T-cell (primary cell): ENCODE measurements at regions not wholly inside any gene's neighbourhood (a gene's known extent, or its start where the extent isn't known, plus 50 kb on each side); places are given as distances from the start of the nearest gene placed in this dataset.

Experiments used
- ATAC-seq, 4 experiments: fragments of 200-7000 bp in 3 of 4; fragments of 150-1000 bp in 1 of 4; cut with Tn5 transposase; replicated peaks in 1 of 4; 1 replicate in 3 of 4; 2 replicates in 1 of 4; pipeline ENCODE4 v1.10.0; 2021; ENCODE audit warnings: moderate library complexity in 3 of 4, mild to moderate bottlenecking in 2 of 4, moderate number of reproducible peaks in 1 of 4
- CTCF ChIA-PET, 2 donors: fragments of 300-600 bp; sonication (Branson Sonifier 250); formaldehyde crosslinking; loops; one replicate each; lab custom pipeline; 2022; ENCODE audit warnings: antibody characterized with exemption in 2 of 2; lab: Charles Lee
- POLR2A ChIA-PET, 2 donors: fragments of 300-600 bp; sonication (Branson Sonifier 250); formaldehyde crosslinking; loops; one replicate each; lab custom pipeline; 2022; ENCODE audit warnings: antibody characterized with exemption in 2 of 2; lab: Charles Lee
- DNase-seq, 35 experiments: peaks; one replicate each; pipeline versions ENCODE4 v3.0.0 to v3.0.0-alpha.2; 2013 to 2023
- H3K27ac ChIP-seq: one replicate; pipeline ENCODE4 v1.5.1; 2013; ENCODE audit warnings: low read length
- H3K27me3 ChIP-seq, 2 experiments: replicated peaks in 1 of 2; 1 replicate in 1 of 2; 2 replicates in 1 of 2; pipeline versions ENCODE4 v1.6.1 to v1.7.0; 2013; ENCODE audit warnings: low read length in 1 of 2, mixed read lengths in 1 of 2; ENCODE audit not compliant: control insufficient read depth in 2 of 2, insufficient read depth in 2 of 2; ENCODE audit errors: extremely low read depth in 1 of 2
- H3K36me3 ChIP-seq, 2 donors: 1 replicate in 1 of 2; 2 replicates in 1 of 2; pipeline versions ENCODE4 v1.6.1 to v1.7.0; 2013; ENCODE audit warnings: low read length in 1 of 2; ENCODE audit not compliant: control insufficient read depth in 2 of 2, insufficient read depth in 1 of 2; ENCODE audit errors: extremely low read depth in 1 of 2
- H3K4me1 ChIP-seq, 2 experiments: 1 replicate in 1 of 2; 2 replicates in 1 of 2; pipeline versions ENCODE4 v1.6.1 to v1.7.0; 2013; ENCODE audit warnings: low read length in 2 of 2, mixed read lengths in 1 of 2; ENCODE audit not compliant: insufficient read depth in 2 of 2, control insufficient read depth in 1 of 2; ENCODE audit errors: extremely low read depth in 1 of 2
- H3K4me3 ChIP-seq, 2 donors: 1 replicate in 1 of 2; 2 replicates in 1 of 2; pipeline versions ENCODE4 v1.5.1 to v1.7.0; 2013; ENCODE audit warnings: mild to moderate bottlenecking in 2 of 2, low read length in 1 of 2, moderate library complexity in 1 of 2; ENCODE audit not compliant: control insufficient read depth in 1 of 2; ENCODE audit errors: extremely low read depth in 1 of 2
- H3K9me3 ChIP-seq: 2 replicates; pipeline ENCODE4 v1.7.0; 2013
- H3K27ac Mint-ChIP-seq, 2 donors: one replicate each; pipeline ENCODE4 v1.8.0; 2020 to 2021; ENCODE audit warnings: mild to moderate bottlenecking in 2 of 2, mixed read lengths in 2 of 2
- H3K27me3 Mint-ChIP-seq, 2 donors: one replicate each; pipeline ENCODE4 v1.8.0; 2021 to 2022; ENCODE audit warnings: mixed read lengths in 2 of 2
- H3K36me3 Mint-ChIP-seq: one replicate; pipeline ENCODE4 v1.8.0; 2021; ENCODE audit warnings: mixed read lengths
- H3K4me1 Mint-ChIP-seq, 3 donors: one replicate each; pipeline ENCODE4 v1.8.0; 2020 to 2022; ENCODE audit warnings: mixed read lengths in 3 of 3, mild to moderate bottlenecking in 1 of 3
- H3K4me3 Mint-ChIP-seq, 3 donors: one replicate each; pipeline ENCODE4 v1.8.0; 2020 to 2022; ENCODE audit warnings: mild to moderate bottlenecking in 3 of 3, mixed read lengths in 3 of 3, moderate library complexity in 3 of 3
- H3K9me3 Mint-ChIP-seq, 3 donors: one replicate each; pipeline ENCODE4 v1.8.0; 2020 to 2022; ENCODE audit warnings: mixed read lengths in 3 of 3
- WGBS: methylation state at CpG from one replicate; pipeline ENCODE4 v1.1.5; 2013; ENCODE audit warnings: missing lambda C conversion rate; ENCODE audit not compliant: insufficient coverage; 5-methylcytosine and 5-hydroxymethylcytosine counted together

DNA sequence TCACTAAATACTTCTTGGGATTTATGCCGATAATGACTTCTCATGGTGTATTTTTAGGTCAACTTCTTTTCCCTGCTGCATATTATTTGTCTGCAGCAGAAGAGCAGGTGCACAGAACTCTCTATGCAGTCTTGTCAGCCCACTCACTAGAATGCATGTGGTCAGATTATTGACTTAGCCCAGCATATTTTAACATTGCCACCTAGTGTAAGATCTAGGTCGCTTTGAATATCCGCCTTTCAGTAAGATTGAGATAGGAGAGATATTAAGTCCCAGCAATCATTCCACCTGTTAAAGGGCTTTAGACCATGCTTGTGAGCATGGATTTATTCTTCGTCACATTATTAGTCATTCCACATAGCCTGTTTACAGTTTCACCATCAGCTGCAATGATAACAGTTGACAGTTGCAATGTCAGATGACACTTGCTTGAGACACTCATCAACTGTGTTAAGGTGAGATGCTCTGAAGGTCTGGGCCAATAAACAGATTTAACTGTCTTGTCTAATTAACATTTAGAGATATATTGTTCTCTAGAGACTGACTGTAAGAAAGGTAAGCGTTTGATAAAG lies 491.7 kb downstream of the ARL4A start:
- no peaks in the 10 kb centered on the region for H3K4me1 ChIP-seq
- H3K4me3 ChIP-seq, result no peak overlapping the region
- H3K27ac Mint-ChIP-seq, result no peak overlapping the region
- no peak for DNase-seq
- ChIA-PET POLR2A (no interaction called here), CTCF (no interaction called here)
- no peak overlapping the region for H3K4me3 Mint-ChIP-seq
- no peaks in the 10 kb centered on the region for H3K4me1 Mint-ChIP-seq
- H3K27me3 Mint-ChIP-seq, result peaks cover 0 to 2% of the 10 kb centered on the region in 2 donors
- no peak overlapping the region for H3K27ac ChIP-seq
- H3K9me3 ChIP-seq, result no peaks in the 10 kb centered on the region
- H3K9me3 Mint-ChIP-seq, result no peaks in the 10 kb centered on the region
- 100% methylated on average over 1 of the region's 5 CpGs for WGBS
- H3K27me3 ChIP-seq, result peaks cover 0 to 3% of the 10 kb centered on the region in 2 experiments
- no peaks in the 10 kb centered on the region for H3K36me3 Mint-ChIP-seq
- H3K36me3 ChIP-seq, result no peaks in the 10 kb centered on the region
- ATAC-seq, result no peak

DNA sequence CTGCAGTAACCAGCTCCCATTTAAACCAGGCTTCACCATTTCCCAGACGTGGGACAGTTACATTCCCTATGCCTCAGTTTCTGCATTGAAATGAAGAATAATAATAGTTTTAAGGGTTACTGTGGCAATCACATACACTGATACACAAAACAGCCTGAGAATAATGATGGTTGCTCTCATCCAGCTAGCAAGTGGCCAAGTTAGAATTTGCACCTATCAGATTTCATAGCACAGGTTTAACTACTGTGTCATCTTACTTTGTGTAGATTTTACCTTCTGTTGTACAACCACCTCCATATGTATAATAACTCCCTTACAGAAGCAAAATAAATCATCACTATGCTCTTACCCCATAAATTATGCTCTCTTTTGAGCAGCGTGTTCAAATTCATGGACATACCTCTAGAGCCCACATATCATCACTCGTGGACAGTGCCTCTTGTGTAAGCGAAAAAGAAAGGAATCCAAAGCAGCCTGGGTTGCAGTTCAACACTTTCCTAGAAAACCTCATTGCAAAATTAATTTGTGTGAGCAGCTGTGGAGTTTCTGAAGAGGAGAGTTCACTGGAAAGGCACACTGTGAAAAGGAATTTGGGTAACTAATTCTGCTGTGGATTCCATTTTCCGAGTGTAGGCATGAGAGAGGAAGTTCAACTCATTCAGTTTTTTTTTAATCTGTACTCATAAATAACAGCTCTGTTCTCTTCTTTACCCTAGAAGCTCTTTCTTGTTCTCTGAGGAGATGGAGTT lies 492.5 kb downstream of the ARL4A start:
- no peak for ATAC-seq
- no peak overlapping the region for H3K4me3 Mint-ChIP-seq
- no peak overlapping the region for H3K27ac Mint-ChIP-seq
- H3K9me3 Mint-ChIP-seq, result no peaks in the 10 kb centered on the region
- H3K36me3 ChIP-seq, result no peaks in the 10 kb centered on the region
- peaks cover under 1 to 4% of the 10 kb centered on the region in 2 donors for H3K27me3 Mint-ChIP-seq
- no CpG with 5 or more reads among the region's 5 CpGs for WGBS
- DNase-seq, result no peak
- H3K9me3 ChIP-seq, result no peaks in the 10 kb centered on the region
- H3K4me3 ChIP-seq, result no peak overlapping the region
- CTCF ChIA-PET, result no interaction called here
- no peaks in the 10 kb centered on the region for H3K4me1 ChIP-seq
- H3K27ac ChIP-seq, result no peak overlapping the region
- H3K27me3 ChIP-seq, result peaks cover 0 to 3% of the 10 kb centered on the region in 2 experiments
- POLR2A ChIA-PET, result no interaction called here
- H3K36me3 Mint-ChIP-seq, result no peaks in the 10 kb centered on the region
- H3K4me1 Mint-ChIP-seq, result no peaks in the 10 kb centered on the region

DNA sequence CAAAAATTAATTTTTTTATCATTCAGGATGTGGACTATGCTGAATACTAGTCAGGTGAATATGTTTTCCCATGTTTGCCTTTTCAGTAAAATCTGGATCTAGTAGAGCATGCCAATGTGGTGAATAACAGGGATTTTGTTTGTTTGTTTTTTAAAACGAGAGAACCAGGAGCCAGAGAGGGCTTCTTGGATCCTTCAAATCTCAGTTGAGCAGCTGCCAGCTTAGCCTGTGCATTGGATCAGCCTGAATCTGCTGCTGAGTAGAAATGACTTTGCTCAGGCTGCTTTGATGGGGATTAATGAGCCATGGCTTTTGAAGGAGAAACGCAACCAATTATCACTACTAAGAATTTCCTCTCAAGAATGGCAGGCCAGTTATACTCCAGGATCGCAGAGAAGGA lies 493.8 kb downstream of the ARL4A start:
- Histone ChIP-seq H3K4me3 (no peak overlapping the region), H3K27me3 (peaks cover 0 to 3% of the 10 kb centered on the region in 2 experiments), H3K27ac (no peak overlapping the region), H3K36me3 (no peaks in the 10 kb centered on the region), H3K9me3 (no peaks in the 10 kb centered on the region), H3K4me1 (no peaks in the 10 kb centered on the region)
- ChIA-PET CTCF (interaction anchor here in 1 of 2 donors (0.6 kb wide), 1 partner anchor 14 kb away, joined by 3 read pairs; no protein-coding TSS in a partner anchor), POLR2A (no interaction called here)
- ATAC-seq, result no peak
- H3K4me1 Mint-ChIP-seq, result no peaks in the 10 kb centered on the region
- H3K27ac Mint-ChIP-seq, result no peak overlapping the region
- no peaks in the 10 kb centered on the region for H3K9me3 Mint-ChIP-seq
- H3K36me3 Mint-ChIP-seq, result no peaks in the 10 kb centered on the region
- no peak for DNase-seq
- no peak overlapping the region for H3K4me3 Mint-ChIP-seq
- 36% methylated on average over 1 of the region's 3 CpGs for WGBS
- peaks cover 3 to 4% of the 10 kb centered on the region in 2 donors for H3K27me3 Mint-ChIP-seq

DNA sequence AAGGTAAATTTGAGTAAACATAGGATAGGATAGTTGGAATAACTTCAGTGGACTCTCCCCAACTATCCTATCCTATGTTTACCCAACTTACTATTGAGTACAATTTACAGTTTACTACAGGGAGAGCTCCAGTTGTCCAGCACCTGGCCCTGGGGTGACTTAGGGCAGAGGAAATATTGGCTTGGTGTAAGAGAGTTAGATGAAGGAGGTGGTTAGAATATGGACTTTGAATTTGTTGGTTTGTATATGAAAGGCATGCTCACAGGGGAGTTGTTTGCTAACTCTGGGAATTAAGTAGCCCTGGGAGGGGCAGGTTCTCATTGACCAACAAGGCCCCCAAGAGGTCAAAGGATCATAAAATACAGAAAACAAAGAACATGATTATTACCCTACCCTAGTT lies 497.7 kb downstream of the ARL4A start:
- Histone ChIP-seq H3K4me1 (no peaks in the 10 kb centered on the region), H3K9me3 (no peaks in the 10 kb centered on the region), H3K27me3 (peaks cover 0 to 6% of the 10 kb centered on the region in 2 experiments), H3K36me3 (no peaks in the 10 kb centered on the region), H3K27ac (no peak overlapping the region), H3K4me3 (no peak overlapping the region)
- ChIA-PET CTCF (no interaction called here), POLR2A (no interaction called here)
- peaks cover 3 to 4% of the 10 kb centered on the region in 2 donors for H3K27me3 Mint-ChIP-seq
- ATAC-seq (no peak), DNase-seq (no peak)
- no peaks in the 10 kb centered on the region for H3K9me3 Mint-ChIP-seq
- H3K4me3 Mint-ChIP-seq, result no peak overlapping the region
- no peaks in the 10 kb centered on the region for H3K36me3 Mint-ChIP-seq
- H3K27ac Mint-ChIP-seq, result no peak overlapping the region
- no peaks in the 10 kb centered on the region for H3K4me1 Mint-ChIP-seq

DNA sequence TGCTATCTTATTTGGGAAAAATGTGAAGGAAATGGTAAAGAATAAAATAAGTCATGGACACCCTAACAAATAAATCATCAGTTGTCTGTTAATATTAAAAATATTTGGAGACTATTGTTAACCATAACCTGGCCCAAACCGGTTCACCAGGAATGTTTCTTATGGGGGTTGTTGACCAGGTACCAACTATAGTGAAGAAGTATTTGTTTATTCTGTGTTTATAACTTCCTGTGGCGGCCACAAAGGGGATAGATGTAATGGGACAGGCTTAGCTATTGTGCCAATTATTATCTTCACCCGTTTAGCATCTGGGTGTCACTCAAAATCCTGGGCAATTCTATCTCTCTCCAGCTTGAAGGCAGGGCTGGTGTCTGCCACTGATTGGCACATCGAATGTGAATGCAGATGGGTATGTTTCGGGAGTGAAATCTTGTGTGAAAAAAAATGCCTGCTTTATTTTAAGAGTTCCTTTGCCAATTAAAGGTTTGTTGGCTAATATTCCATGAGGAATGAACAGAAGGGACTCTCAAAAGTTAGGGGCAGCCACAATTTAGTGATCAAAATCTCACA lies 500.9 kb downstream of the ARL4A start:
- H3K36me3 Mint-ChIP-seq, result no peaks in the 10 kb centered on the region
- H3K27me3 ChIP-seq, result peaks cover 0 to 2% of the 10 kb centered on the region in 2 experiments
- no peak overlapping the region for H3K4me3 Mint-ChIP-seq
- no peaks in the 10 kb centered on the region for H3K4me1 ChIP-seq
- ATAC-seq (no peak), DNase-seq (no peak)
- no peaks in the 10 kb centered on the region for H3K36me3 ChIP-seq
- 90% methylated on average over 2 of the region's 5 CpGs for WGBS
- peaks cover 2 to 3% of the 10 kb centered on the region in 2 donors for H3K27me3 Mint-ChIP-seq
- ChIA-PET POLR2A (interaction anchor here in 1 of 2 donors (0.6 kb wide), 1 partner anchor 555 kb away, joined by 3 read pairs; no protein-coding TSS in a partner anchor), CTCF (no interaction called here)
- no peak overlapping the region for H3K27ac Mint-ChIP-seq
- H3K9me3 Mint-ChIP-seq, result no peaks in the 10 kb centered on the region
- no peaks in the 10 kb centered on the region for H3K4me1 Mint-ChIP-seq
- H3K27ac ChIP-seq, result no peak overlapping the region
- H3K4me3 ChIP-seq, result no peak overlapping the region
- no peaks in the 10 kb centered on the region for H3K9me3 ChIP-seq

DNA sequence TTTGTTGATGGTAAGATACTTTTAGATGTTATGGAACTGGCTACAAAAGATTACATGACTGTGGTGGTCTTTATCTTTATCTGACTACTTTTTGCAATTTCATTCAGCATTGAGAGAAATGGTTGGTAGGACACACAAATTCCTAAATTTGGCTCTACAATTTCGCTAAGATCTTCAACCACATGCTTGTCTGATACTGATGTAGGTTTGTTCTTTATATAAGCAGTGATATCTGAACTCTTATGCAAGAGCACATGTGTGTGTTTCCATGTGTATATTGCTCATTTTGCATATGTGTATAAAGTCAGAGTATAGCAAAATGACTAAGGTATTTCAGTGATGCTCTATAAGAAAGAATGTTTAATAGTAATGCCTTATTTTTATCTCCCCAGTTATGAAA lies 501.5 kb downstream of the ARL4A start:
- H3K4me1 Mint-ChIP-seq, result no peaks in the 10 kb centered on the region

More for the DNA sequence above, 501.5 kb downstream of the ARL4A start:
- Mint-ChIP-seq H3K36me3 (no peaks in the 10 kb centered on the region), H3K27me3 (peaks cover 2 to 3% of the 10 kb centered on the region in 2 donors), H3K9me3 (no peaks in the 10 kb centered on the region), H3K4me3 (no peak overlapping the region), H3K27ac (no peak overlapping the region)
- H3K27ac ChIP-seq, result no peak overlapping the region
- CTCF ChIA-PET, result no interaction called here
- no peaks in the 10 kb centered on the region for H3K9me3 ChIP-seq
- H3K36me3 ChIP-seq, result no peaks in the 10 kb centered on the region
- H3K4me3 ChIP-seq, result no peak overlapping the region
- peaks cover 0 to 2% of the 10 kb centered on the region in 2 experiments for H3K27me3 ChIP-seq
- ATAC-seq (no peak), DNase-seq (no peak)
- POLR2A ChIA-PET, result no interaction called here
- H3K4me1 ChIP-seq, result no peaks in the 10 kb centered on the region
- WGBS, result no CpG with 5 or more reads among the region's 1 CpG
